Immature natural killer cell (primary cell): ENCODE measurements at regions not wholly inside any gene's neighbourhood (a gene's known extent, or its start where the extent isn't known, plus 50 kb on each side); places are given as distances from the start of the nearest gene placed in this dataset.
"Not testable (repeated sequence)": the region's sequence is repeated elsewhere in the genome, so short reads cannot be mapped to it uniquely, and the experiment has no call there.

ENCODE experiments used
- DNase-seq, 3 donors: peaks; one replicate each; pipeline ENCODE4 v3.0.0; 2022; ENCODE audit warnings: mixed read lengths in 1 of 3
- H3K27ac Mint-ChIP-seq, 6 donors: one replicate each; pipeline ENCODE4 v1.8.0; 2020; ENCODE audit warnings: mixed read lengths in 6 of 6, mild to moderate bottlenecking in 5 of 6, inconsistent platforms in 4 of 6, moderate library complexity in 3 of 6
- H3K27me3 Mint-ChIP-seq, 3 donors: one replicate each; pipeline ENCODE4 v1.8.0; 2020 to 2021; ENCODE audit warnings: low read depth in 3 of 3, mild to moderate bottlenecking in 3 of 3, mixed read lengths in 3 of 3, moderate library complexity in 3 of 3, inconsistent platforms in 1 of 3
- H3K36me3 Mint-ChIP-seq, 3 donors: one replicate each; pipeline ENCODE4 v1.8.0; 2020; ENCODE audit warnings: mixed read lengths in 3 of 3, inconsistent platforms in 2 of 3, mild to moderate bottlenecking in 2 of 3
- H3K4me1 Mint-ChIP-seq, 2 donors: one replicate each; pipeline ENCODE4 v1.8.0; 2020; ENCODE audit warnings: inconsistent platforms in 2 of 2, mild to moderate bottlenecking in 2 of 2, mixed read lengths in 2 of 2, moderate library complexity in 1 of 2
- H3K4me3 Mint-ChIP-seq, 5 donors: one replicate each; pipeline ENCODE4 v1.8.0; 2020; ENCODE audit warnings: mild to moderate bottlenecking in 5 of 5, mixed read lengths in 5 of 5, inconsistent platforms in 3 of 5, moderate library complexity in 3 of 5
- H3K9me3 Mint-ChIP-seq, 6 donors: one replicate each; pipeline ENCODE4 v1.8.0; 2020; ENCODE audit warnings: mild to moderate bottlenecking in 6 of 6, mixed read lengths in 6 of 6, inconsistent platforms in 4 of 6, moderate library complexity in 3 of 6

DNA sequence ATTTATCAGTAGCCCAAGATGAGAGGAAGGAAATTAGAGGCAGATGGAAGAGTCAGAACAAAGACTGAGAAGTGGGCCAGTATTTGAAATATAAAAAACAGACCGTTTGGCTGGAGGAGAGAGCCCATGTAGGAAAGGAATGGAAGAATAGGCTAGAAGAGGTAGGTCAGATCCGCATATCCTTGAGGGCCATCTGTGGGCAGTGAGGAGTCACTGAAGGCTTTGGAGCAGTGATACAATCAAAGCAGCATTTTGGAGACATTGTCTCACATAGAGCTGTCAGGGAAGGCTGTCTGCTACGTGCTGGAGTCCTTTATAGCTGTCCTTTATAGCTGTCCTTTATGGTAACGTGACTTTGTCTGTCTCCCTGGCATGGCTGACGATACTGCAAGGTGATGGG, 92.0 kb upstream of the VEPH1 start:
- Mint-ChIP-seq H3K9me3 (peaks cover 0 to 2% (median 0%) of the 10 kb centered on the region in 6 donors), H3K4me3 (no peak overlapping the region)

GRCh38 chr3:157594413-157594812, 91.2 kb upstream of the VEPH1 start:
- H3K27me3 Mint-ChIP-seq: peaks cover 2 to 4% (median 2%) of the 10 kb centered on the region in 3 donors
- H3K9me3 Mint-ChIP-seq: peaks cover 0 to 2% (median 0%) of the 10 kb centered on the region in 6 donors
- no peak overlapping the region for H3K27ac Mint-ChIP-seq

More for the DNA sequence above, 92.0 kb upstream of the VEPH1 start:
- H3K27me3 Mint-ChIP-seq: peaks cover under 1 to 2% (median 2%) of the 10 kb centered on the region in 3 donors
- no peak overlapping the region for H3K27ac Mint-ChIP-seq
- DNase-seq: no peak
- H3K36me3 Mint-ChIP-seq: no peaks in the 10 kb centered on the region
- no peaks in the 10 kb centered on the region for H3K4me1 Mint-ChIP-seq

GRCh38 chr3:157592769-157593168, 89.6 kb upstream of the VEPH1 start:
- DNase-seq: no peak
- Mint-ChIP-seq H3K27ac (no peak overlapping the region), H3K36me3 (no peaks in the 10 kb centered on the region), H3K4me1 (no peaks in the 10 kb centered on the region), H3K4me3 (no peak overlapping the region), H3K27me3 (peaks cover 2 to 4% (median 3%) of the 10 kb centered on the region in 3 donors), H3K9me3 (peaks cover 0 to 2% (median 0%) of the 10 kb centered on the region in 6 donors)

More at GRCh38 chr3:157594413-157594812, 91.2 kb upstream of the VEPH1 start:
- no peaks in the 10 kb centered on the region for H3K4me1 Mint-ChIP-seq
- no peak for DNase-seq
- H3K4me3 Mint-ChIP-seq: no peak overlapping the region
- no peaks in the 10 kb centered on the region for H3K36me3 Mint-ChIP-seq

DNA sequence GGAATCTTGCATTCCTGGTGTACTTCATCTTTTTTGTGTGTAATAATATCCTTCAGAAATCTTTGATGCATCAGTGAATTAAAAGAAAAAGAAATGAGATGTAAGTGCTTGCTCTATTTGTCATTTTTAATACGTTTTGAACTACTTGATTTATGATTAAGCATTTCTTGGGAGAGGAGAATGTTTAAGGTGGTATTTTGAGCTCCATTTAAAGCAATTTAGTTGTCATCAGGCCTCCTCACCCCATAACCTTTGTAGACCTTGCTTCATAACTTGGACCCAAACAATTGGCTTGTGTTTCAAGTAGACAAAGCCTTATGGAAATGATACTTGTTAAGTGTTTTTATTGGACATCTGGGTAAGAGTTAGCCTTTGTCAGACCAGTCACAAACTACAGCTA, 87.1 kb upstream of the VEPH1 start:
- Mint-ChIP-seq H3K4me1 (no peaks in the 10 kb centered on the region), H3K27me3 (peaks cover 2 to 5% (median 4%) of the 10 kb centered on the region in 3 donors), H3K9me3 (peaks cover 0 to 4% (median 0%) of the 10 kb centered on the region in 6 donors)

DNA sequence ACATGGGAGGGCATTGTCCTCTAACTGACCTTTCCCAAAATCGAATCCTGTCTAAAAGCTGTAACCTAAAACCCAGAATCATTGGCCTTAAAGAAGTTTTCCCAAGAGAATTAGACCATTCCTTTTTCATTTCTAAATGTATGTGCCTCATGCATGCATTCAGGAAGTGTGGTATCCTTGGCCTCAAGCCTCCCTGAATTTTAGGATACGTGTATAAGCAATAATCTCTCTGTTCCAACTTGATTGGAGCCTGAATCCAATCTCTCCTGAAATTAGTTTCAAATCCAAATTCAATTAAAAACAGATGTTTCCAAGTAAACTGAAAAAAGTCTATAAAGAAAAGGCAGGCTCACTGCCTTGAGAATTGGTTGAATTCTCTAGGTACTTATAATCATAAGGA, 86.0 kb upstream of the VEPH1 start:
- Mint-ChIP-seq H3K9me3 (peaks cover 0 to 4% (median 0%) of the 10 kb centered on the region in 6 donors), H3K27me3 (peaks cover 2 to 4% (median 2%) of the 10 kb centered on the region in 3 donors), H3K4me3 (no peak overlapping the region), H3K27ac (no peak overlapping the region), H3K4me1 (no peaks in the 10 kb centered on the region), H3K36me3 (no peaks in the 10 kb centered on the region)
- no peak for DNase-seq

More for the DNA sequence above, 87.1 kb upstream of the VEPH1 start:
- no peaks in the 10 kb centered on the region for H3K36me3 Mint-ChIP-seq
- no peak overlapping the region for H3K4me3 Mint-ChIP-seq
- H3K27ac Mint-ChIP-seq: no peak overlapping the region
- no peak for DNase-seq

DNA sequence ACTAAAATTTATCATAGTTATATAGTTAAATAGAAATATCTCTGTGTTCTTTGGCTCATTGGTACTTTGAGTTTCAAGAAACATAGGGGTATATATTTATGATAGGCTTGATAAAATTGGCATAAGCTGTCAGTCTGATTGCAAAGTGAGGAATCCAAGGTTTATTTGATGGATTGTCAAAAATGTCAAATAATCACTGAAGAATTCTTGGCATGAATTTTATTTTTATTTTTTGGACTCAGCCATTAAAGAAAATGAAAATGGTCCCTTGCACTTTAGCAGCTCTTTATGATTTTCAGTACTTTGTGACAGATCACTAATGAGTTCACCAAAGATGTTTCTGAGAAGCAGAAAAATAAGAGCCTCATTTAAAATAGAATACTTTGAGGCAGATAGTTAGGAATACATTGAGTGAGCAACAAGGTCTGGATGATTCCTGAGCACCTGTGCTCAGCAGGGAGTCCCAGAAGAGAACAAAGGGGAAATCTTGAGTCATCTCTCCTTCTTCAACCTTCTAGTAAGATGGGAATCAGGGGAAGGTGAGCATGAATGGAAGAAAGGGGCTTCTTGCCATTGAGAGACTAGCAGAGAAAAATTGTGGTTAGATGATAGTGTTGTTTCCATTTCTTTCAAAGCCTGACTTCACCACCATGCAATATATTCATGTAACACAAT, 85.3 kb upstream of the VEPH1 start:
- Mint-ChIP-seq H3K4me1 (no peaks in the 10 kb centered on the region), H3K36me3 (no peaks in the 10 kb centered on the region), H3K27me3 (peaks cover 2 to 4% (median 2%) of the 10 kb centered on the region in 3 donors), H3K27ac (no peak overlapping the region), H3K4me3 (no peak overlapping the region), H3K9me3 (peaks cover 0 to 4% (median 0%) of the 10 kb centered on the region in 6 donors)
- no peak for DNase-seq

GRCh38 chr3:157586293-157586692, 83.1 kb upstream of the VEPH1 start:
- DNase-seq: no peak
- H3K27ac Mint-ChIP-seq: no peak overlapping the region
- H3K36me3 Mint-ChIP-seq: no peaks in the 10 kb centered on the region
- no peaks in the 10 kb centered on the region for H3K4me1 Mint-ChIP-seq
- H3K27me3 Mint-ChIP-seq: peaks cover 2 to 4% (median 2%) of the 10 kb centered on the region in 3 donors
- H3K9me3 Mint-ChIP-seq: peaks cover 0 to 4% (median 0%) of the 10 kb centered on the region in 6 donors
- H3K4me3 Mint-ChIP-seq: no peak overlapping the region

GRCh38 chr3:157585386-157585785, 82.2 kb upstream of the VEPH1 start:
- Mint-ChIP-seq H3K27me3 (peaks cover 2 to 4% (median 2%) of the 10 kb centered on the region in 3 donors), H3K9me3 (peaks cover 0 to 4% (median 0%) of the 10 kb centered on the region in 6 donors), H3K36me3 (no peaks in the 10 kb centered on the region), H3K4me3 (no peak overlapping the region), H3K4me1 (no peaks in the 10 kb centered on the region), H3K27ac (no peak overlapping the region)
- DNase-seq: no peak

GRCh38 chr3:157582637-157582973, 79.4 kb upstream of the VEPH1 start:
- Mint-ChIP-seq H3K27ac (no peak overlapping the region), H3K4me1 (no peaks in the 10 kb centered on the region), H3K27me3 (peaks cover 0 to 2% (median 2%) of the 10 kb centered on the region in 3 donors), H3K36me3 (no peaks in the 10 kb centered on the region), H3K9me3 (peaks cover 0 to 4% (median 0%) of the 10 kb centered on the region in 6 donors), H3K4me3 (no peak overlapping the region)
- no peak for DNase-seq

- H3K9me3 Mint-ChIP-seq, H3K4me1 Mint-ChIP-seq, H3K36me3 Mint-ChIP-seq, H3K27ac Mint-ChIP-seq, DNase-seq, H3K4me3 Mint-ChIP-seq, H3K27me3 Mint-ChIP-seq: not testable (repeated sequence)
Observed at GRCh38 chr3:157581956-157582636, 78.9 kb upstream of the VEPH1 start.

DNA sequence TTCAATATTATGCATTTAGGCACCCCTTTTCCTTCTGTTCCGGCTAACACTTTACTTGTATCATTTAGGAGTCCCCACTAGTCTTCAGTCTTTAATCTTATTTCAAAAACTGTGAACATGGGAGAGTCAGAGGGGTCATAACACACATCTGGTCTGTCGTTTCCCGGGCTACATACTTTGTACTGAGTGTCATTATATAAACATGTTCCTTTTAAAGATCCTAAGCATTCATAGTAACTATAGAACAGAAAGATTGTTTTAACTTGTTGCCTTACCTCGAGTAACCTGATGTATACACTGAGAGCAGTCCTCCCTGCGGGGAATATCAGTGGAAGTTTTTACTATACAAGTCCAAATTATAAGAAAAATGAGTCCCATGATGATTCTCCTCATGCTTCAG, 78.2 kb upstream of the VEPH1 start:
- no peak for DNase-seq
- Mint-ChIP-seq H3K27me3 (peaks cover 0 to 2% (median 2%) of the 10 kb centered on the region in 3 donors), H3K27ac (no peak overlapping the region), H3K9me3 (no peaks in the 10 kb centered on the region), H3K36me3 (no peaks in the 10 kb centered on the region), H3K4me1 (no peaks in the 10 kb centered on the region), H3K4me3 (no peak overlapping the region)

DNA sequence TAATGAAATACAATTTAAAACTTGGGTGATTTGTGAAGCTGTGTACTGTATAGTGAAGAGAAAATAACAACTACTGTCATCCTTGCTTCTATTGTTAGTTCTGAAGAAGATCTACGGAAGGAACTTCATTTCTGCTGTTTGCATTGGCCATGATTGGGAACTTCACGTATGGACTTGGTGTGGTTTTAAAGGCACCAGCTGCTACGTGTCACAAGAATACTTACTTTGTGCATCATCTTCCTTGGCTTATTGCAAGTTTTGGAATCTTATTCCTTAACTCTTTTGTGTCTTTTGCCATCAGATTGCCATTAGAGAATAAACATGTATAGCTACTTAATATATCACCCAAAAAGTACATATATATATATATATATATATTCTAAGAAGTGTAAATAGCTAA, 75.0 kb upstream of the VEPH1 start:
- Mint-ChIP-seq H3K36me3 (no peaks in the 10 kb centered on the region), H3K9me3 (peaks cover 0 to 5% (median 0%) of the 10 kb centered on the region in 6 donors), H3K27me3 (peaks cover 0 to 2% (median 0%) of the 10 kb centered on the region in 3 donors), H3K4me3 (no peak overlapping the region), H3K27ac (no peak overlapping the region), H3K4me1 (no peaks in the 10 kb centered on the region)
- DNase-seq: no peak

DNA sequence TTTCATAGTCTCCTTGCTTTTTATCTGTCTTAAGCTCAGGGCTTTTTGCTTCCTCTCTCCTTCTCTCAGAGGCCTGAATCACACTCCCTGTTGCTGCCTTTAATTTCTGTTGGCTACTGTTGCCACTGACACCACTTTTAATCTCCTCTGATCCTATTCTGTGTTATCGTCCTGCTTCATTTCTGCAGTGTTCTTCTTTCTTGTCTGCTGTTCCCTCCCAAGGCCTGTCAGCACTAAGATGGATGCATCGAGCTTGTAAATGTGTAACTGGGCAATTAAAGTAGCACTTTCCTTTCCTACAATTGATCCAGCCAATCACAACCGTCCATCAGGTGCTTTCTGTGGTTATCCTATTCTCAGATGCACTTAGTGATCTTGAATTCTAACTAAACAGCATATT, 71.3 kb upstream of the VEPH1 start:
- Mint-ChIP-seq H3K9me3 (peaks cover 0 to 5% (median 0%) of the 10 kb centered on the region in 6 donors), H3K27me3 (peaks cover 0 to 2% (median 0%) of the 10 kb centered on the region in 3 donors), H3K4me1 (no peaks in the 10 kb centered on the region), H3K4me3 (no peak overlapping the region), H3K27ac (no peak overlapping the region), H3K36me3 (no peaks in the 10 kb centered on the region)
- no peak for DNase-seq

- no peaks in the 10 kb centered on the region for H3K4me1 Mint-ChIP-seq
- H3K27ac Mint-ChIP-seq: no peak overlapping the region
- H3K36me3 Mint-ChIP-seq: no peaks in the 10 kb centered on the region
- H3K4me3 Mint-ChIP-seq: no peak overlapping the region
- H3K27me3 Mint-ChIP-seq: peaks cover 0 to 2% (median 0%) of the 10 kb centered on the region in 3 donors
- no peak for DNase-seq
- H3K9me3 Mint-ChIP-seq: peaks cover 0 to 5% (median 0%) of the 10 kb centered on the region in 6 donors
Observed at GRCh38 chr3:157573780-157574378, 70.7 kb upstream of the VEPH1 start.
